Erythroblast (primary cell): ENCODE measurements at regions not wholly inside any gene's neighbourhood (a gene's known extent, or its start where the extent isn't known, plus 50 kb on each side); places are given as distances from the start of the nearest gene placed in this dataset.
"Not testable (repeated sequence)": the region's sequence is repeated elsewhere in the genome, so short reads cannot be mapped to it uniquely, and the experiment has no call there.

Experiments used
- DNase-seq, 2 experiments: peaks; one replicate each; lab custom pipeline; 2025; lab: John Stamatoyannopoulos, UW
- GATA1 ChIP-seq: IDR thresholded peaks from 2 replicates; pipeline ENCODE4 v1.6.1; 2011; ENCODE audit warnings: low read depth, mild to moderate bottlenecking, control low read depth, low read length, moderate library complexity
- POLR2A ChIP-seq: IDR thresholded peaks from 2 replicates; pipeline ENCODE4 v1.6.1; 2011; ENCODE audit warnings: mild to moderate bottlenecking, low read length

- DNase-seq, result no peak
- TF ChIP-seq POLR2A, result no peak
- no peak for TF ChIP-seq GATA1
These were observed 110.8 kb downstream of the TDRD15 start for GRCh38 chr2:21234464-21235120.

GRCh38 chr2:21239749-21240148 lies 116.0 kb downstream of the TDRD15 start:
- DNase-seq, result not testable (repeated sequence)

- no peak for DNase-seq
- no peak for TF ChIP-seq POLR2A
- TF ChIP-seq GATA1, result no peak
These were observed 120.4 kb downstream of the TDRD15 start for GRCh38 chr2:21244161-21244560.

GRCh38 chr2:21245565-21245964 lies 121.8 kb downstream of the TDRD15 start:
- TF ChIP-seq GATA1 (no peak), POLR2A (no peak)
- DNase-seq, result peak; percentile 27 to 60

- DNase-seq, result no peak
- TF ChIP-seq GATA1 (no peak), POLR2A (no peak)
These were observed 125.6 kb downstream of the TDRD15 start for GRCh38 chr2:21249367-21249766.

GRCh38 chr2:21250673-21251072 lies 126.9 kb downstream of the TDRD15 start:
- DNase-seq, result no peak
- TF ChIP-seq GATA1 (no peak), POLR2A (no peak)

- TF ChIP-seq POLR2A (no peak), GATA1 (no peak)
- DNase-seq, result no peak
These were observed 127.6 kb downstream of the TDRD15 start for GRCh38 chr2:21251216-21251980.

- TF ChIP-seq GATA1, result no peak
- no peak for TF ChIP-seq POLR2A
- no peak for DNase-seq
These were observed 129.7 kb downstream of the TDRD15 start for GRCh38 chr2:21253311-21254027.

GRCh38 chr2:21254170-21254965 lies 130.6 kb downstream of the TDRD15 start:
- TF ChIP-seq POLR2A (no peak), GATA1 (no peak)
- no peak for DNase-seq

- TF ChIP-seq GATA1 (no peak), POLR2A (no peak)
- DNase-seq, result no peak
These were observed 132.2 kb downstream of the TDRD15 start for GRCh38 chr2:21256006-21256405.

GRCh38 chr2:21257621-21258020 lies 133.9 kb downstream of the TDRD15 start:
- DNase-seq, result no peak
- TF ChIP-seq POLR2A (no peak), GATA1 (no peak)

GRCh38 chr2:21258082-21258481 lies 134.3 kb downstream of the TDRD15 start:
- no peak for DNase-seq
- TF ChIP-seq GATA1 (no peak), POLR2A (no peak)

GRCh38 chr2:21260311-21260710 lies 136.5 kb downstream of the TDRD15 start:
- DNase-seq, result no peak
- no peak for TF ChIP-seq POLR2A
- TF ChIP-seq GATA1, result no peak
